ENCODE measurements at regions not wholly inside any gene's neighbourhood (a gene's known extent, or its start where the extent isn't known, plus 50 kb on each side); places are given as distances from the start of the nearest gene placed in this dataset.

DNA sequence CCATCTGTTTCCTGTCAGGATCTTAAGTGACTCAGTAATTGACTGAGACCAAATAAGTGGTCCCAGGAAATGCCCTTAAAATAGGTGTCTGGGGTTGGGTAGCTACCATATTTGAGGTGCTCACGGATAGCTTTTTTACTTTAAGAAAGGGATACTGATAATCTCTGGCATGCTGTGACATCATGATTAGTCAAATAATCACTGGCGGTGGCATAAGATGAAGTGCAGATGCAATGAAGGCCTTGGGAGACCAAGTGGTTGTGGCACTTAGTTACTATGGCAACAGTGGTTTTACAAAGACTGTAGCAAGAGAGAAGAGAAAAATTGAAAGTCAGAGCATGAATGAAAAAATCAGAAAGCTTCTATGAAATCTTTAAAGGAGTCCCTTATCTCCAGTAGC lies 114.5 kb upstream of the SLIT2 start:
- H4K20me1 ChIP-seq (ENCODE audit: insufficient read depth, low read length): no peaks in the 10 kb centered on the region
- no peaks in the 10 kb centered on the region for H3K9me3 ChIP-seq (replicated peaks in 1 of 2; ENCODE audit: control insufficient read depth in 1 of 2, insufficient read depth in 1 of 2, low read length in 2 of 2)
- TF ChIP-seq, protein P1, sequence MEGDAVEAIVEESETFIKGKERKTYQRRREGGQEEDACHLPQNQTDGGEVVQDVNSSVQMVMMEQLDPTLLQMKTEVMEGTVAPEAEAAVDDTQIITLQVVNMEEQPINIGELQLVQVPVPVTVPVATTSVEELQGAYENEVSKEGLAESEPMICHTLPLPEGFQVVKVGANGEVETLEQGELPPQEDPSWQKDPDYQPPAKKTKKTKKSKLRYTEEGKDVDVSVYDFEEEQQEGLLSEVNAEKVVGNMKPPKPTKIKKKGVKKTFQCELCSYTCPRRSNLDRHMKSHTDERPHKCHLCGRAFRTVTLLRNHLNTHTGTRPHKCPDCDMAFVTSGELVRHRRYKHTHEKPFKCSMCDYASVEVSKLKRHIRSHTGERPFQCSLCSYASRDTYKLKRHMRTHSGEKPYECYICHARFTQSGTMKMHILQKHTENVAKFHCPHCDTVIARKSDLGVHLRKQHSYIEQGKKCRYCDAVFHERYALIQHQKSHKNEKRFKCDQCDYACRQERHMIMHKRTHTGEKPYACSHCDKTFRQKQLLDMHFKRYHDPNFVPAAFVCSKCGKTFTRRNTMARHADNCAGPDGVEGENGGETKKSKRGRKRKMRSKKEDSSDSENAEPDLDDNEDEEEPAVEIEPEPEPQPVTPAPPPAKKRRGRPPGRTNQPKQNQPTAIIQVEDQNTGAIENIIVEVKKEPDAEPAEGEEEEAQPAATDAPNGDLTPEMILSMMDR (IDR thresholded peaks at IDR 0.05): no peak
- no peak overlapping the region for H3K27ac ChIP-seq (ENCODE audit: low read depth in 1 of 2, low read length in 2 of 2)
- H3K27me3 ChIP-seq (ENCODE audit: control insufficient read depth in 2 of 2, insufficient read depth in 2 of 2, low read length in 2 of 2): no peaks in the 10 kb centered on the region
- intact Hi-C loops (cut with micrococcal nuclease): no loop called here
- no peaks in the 10 kb centered on the region for H3K4me1 ChIP-seq (ENCODE audit: control insufficient read depth in 1 of 2, insufficient read depth in 2 of 2, low read length in 2 of 2)
- Mint-ChIP-seq H3K36me3 (no peaks in the 10 kb centered on the region), H3K4me3 (no peak overlapping the region), H3K27me3 (ENCODE audit: low read depth in 3 of 3) (peaks cover 0 to 1% (median 1%) of the 10 kb centered on the region in 3 donors), H3K4me1 (no peaks in the 10 kb centered on the region), H3K9me3 (peaks cover 0 to 6% (median 0%) of the 10 kb centered on the region in 7 donors), H3K27ac (no peak overlapping the region)
- H3K79me2 ChIP-seq (ENCODE audit: insufficient read depth, low read length): no peaks in the 10 kb centered on the region
- H2AFZ ChIP-seq (ENCODE audit: insufficient read depth, low read depth, low read length, poor library complexity, severe bottlenecking): no peak overlapping the region
- no peak overlapping the region for H3K4me3 ChIP-seq (replicated peaks in 1 of 3; ENCODE audit: low read depth in 2 of 3, low read length in 3 of 3)
- H3K4me2 ChIP-seq (replicated peaks; ENCODE audit: extremely low read depth, low read length, poor library complexity, severe bottlenecking): no peak overlapping the region
- no peak for DNase-seq
- H3K36me3 ChIP-seq (replicated peaks in 1 of 2; ENCODE audit: control insufficient read depth in 1 of 2, insufficient read depth in 2 of 2, low read length in 2 of 2): no peaks in the 10 kb centered on the region
- WGBS (ENCODE audit: insufficient coverage): 94% methylated on average over 2 of the region's 2 CpGs
- no peak overlapping the region for H3K9ac ChIP-seq (ENCODE audit: insufficient read depth, low read length, poor library complexity, severe bottlenecking)

DNA sequence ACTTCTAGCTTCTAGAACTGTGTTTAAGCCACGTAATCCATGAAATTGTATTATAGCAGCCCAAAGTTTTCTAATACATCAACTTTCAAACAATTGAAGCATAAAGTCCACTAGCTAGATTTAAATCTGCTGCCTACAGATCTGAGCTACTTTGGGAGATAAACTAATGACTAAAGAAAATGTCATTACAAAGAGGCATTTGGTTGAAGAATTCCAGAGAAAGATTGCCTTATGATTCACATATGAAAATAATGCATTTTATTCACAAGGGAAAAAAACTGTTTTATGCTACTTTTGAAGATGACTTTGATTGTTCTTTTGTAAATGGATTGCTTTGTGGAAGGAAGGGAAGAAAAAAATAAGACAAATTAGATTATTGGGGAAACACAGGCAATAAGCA lies 124.1 kb upstream of the SLIT2 start:
- Histone ChIP-seq H3K9ac (ENCODE audit: insufficient read depth, low read length, poor library complexity, severe bottlenecking) (no peak overlapping the region), H2AFZ (ENCODE audit: insufficient read depth, low read depth, low read length, poor library complexity, severe bottlenecking) (no peak overlapping the region), H3K36me3 (replicated peaks in 1 of 2; ENCODE audit: control insufficient read depth in 1 of 2, insufficient read depth in 2 of 2, low read length in 2 of 2) (no peaks in the 10 kb centered on the region), H3K27ac (ENCODE audit: low read depth in 1 of 2, low read length in 2 of 2) (no peak overlapping the region), H3K27me3 (ENCODE audit: control insufficient read depth in 2 of 2, insufficient read depth in 2 of 2, low read length in 2 of 2) (no peaks in the 10 kb centered on the region), H3K9me3 (replicated peaks in 1 of 2; ENCODE audit: control insufficient read depth in 1 of 2, insufficient read depth in 1 of 2, low read length in 2 of 2) (no peaks in the 10 kb centered on the region), H3K79me2 (ENCODE audit: insufficient read depth, low read length) (no peaks in the 10 kb centered on the region), H3K4me2 (replicated peaks; ENCODE audit: extremely low read depth, low read length, poor library complexity, severe bottlenecking) (no peak overlapping the region), H3K4me3 (replicated peaks in 1 of 3; ENCODE audit: low read depth in 2 of 3, low read length in 3 of 3) (no peak overlapping the region), H4K20me1 (ENCODE audit: insufficient read depth, low read length) (no peaks in the 10 kb centered on the region), H3K4me1 (ENCODE audit: control insufficient read depth in 1 of 2, insufficient read depth in 2 of 2, low read length in 2 of 2) (no peaks in the 10 kb centered on the region)
- intact Hi-C loops (cut with micrococcal nuclease): no loop called here
- Mint-ChIP-seq H3K27ac (no peak overlapping the region), H3K27me3 (ENCODE audit: low read depth in 3 of 3) (peaks cover 3 to 4% (median 3%) of the 10 kb centered on the region in 3 donors), H3K4me1 (no peaks in the 10 kb centered on the region), H3K4me3 (no peak overlapping the region), H3K36me3 (no peaks in the 10 kb centered on the region), H3K9me3 (peaks cover 0 to 4% (median 0%) of the 10 kb centered on the region in 7 donors)
- TF ChIP-seq, protein P1 (IDR thresholded peaks at IDR 0.05): no peak
- 83% methylated on average over 1 of the region's 1 CpG for WGBS (ENCODE audit: insufficient coverage)
- no peak for DNase-seq
